Muscle layer of duodenum (tissue), 2 donors: ENCODE measurements at regions not wholly inside any gene's neighbourhood (a gene's known extent, or its start where the extent isn't known, plus 50 kb on each side); places are given as distances from the start of the nearest gene placed in this dataset.

Source experiments
- H3K27ac ChIP-seq: one replicate; pipeline ENCODE4 v1.7.0; 2013; ENCODE audit warnings: mild to moderate bottlenecking, low read length
- H3K27me3 ChIP-seq: one replicate; pipeline ENCODE4 v1.7.0; 2013; ENCODE audit warnings: low read depth, mild to moderate bottlenecking, control low read depth, low read length
- H3K36me3 ChIP-seq, 2 donors: one replicate each; pipeline ENCODE4 v1.7.0; 2013; ENCODE audit warnings: low read length in 2 of 2, control low read depth in 1 of 2, mild to moderate bottlenecking in 1 of 2; ENCODE audit not compliant: insufficient read depth in 2 of 2, control insufficient read depth in 1 of 2
- H3K4me1 ChIP-seq, 2 donors: one replicate each; pipeline ENCODE4 v1.7.0; 2013; ENCODE audit warnings: low read length in 2 of 2, mild to moderate bottlenecking in 2 of 2, control low read depth in 1 of 2, moderate library complexity in 1 of 2; ENCODE audit not compliant: insufficient read depth in 2 of 2, control insufficient read depth in 1 of 2
- H3K4me3 ChIP-seq, 2 donors: one replicate each; pipeline ENCODE4 v1.7.0; 2013; ENCODE audit warnings: low read length in 2 of 2, low read depth in 1 of 2, mild to moderate bottlenecking in 1 of 2
- H3K9me3 ChIP-seq, 2 donors: one replicate each; pipeline ENCODE4 v1.7.0; 2013; ENCODE audit warnings: low read length in 2 of 2, control low read depth in 1 of 2, mild to moderate bottlenecking in 1 of 2; ENCODE audit not compliant: control insufficient read depth in 1 of 2
- donor health status: healthy.

- Histone ChIP-seq H3K4me3 (no peak overlapping the region), H3K27ac (no peak overlapping the region), H3K36me3 (no peaks in the 10 kb centered on the region), H3K4me1 (peaks cover 0 to 12% of the 10 kb centered on the region in 2 donors), H3K27me3 (peaks cover 4% of the 10 kb centered on the region), H3K9me3 (peaks cover 3 to 5% of the 10 kb centered on the region in 2 donors)
These were observed 79.7 kb upstream of the GNG2 start for GRCh38 chr14:51780741-51781140.

GRCh38 chr14:51781381-51781780, 79.0 kb upstream of the GNG2 start:
- H3K36me3 ChIP-seq, result no peaks in the 10 kb centered on the region
- no peak overlapping the region for H3K4me3 ChIP-seq
- H3K4me1 ChIP-seq, result peaks cover 0 to 8% of the 10 kb centered on the region in 2 donors
- H3K27ac ChIP-seq, result no peak overlapping the region
- peaks cover 4% of the 10 kb centered on the region for H3K27me3 ChIP-seq
- peaks cover 8 to 11% of the 10 kb centered on the region in 2 donors for H3K9me3 ChIP-seq

GRCh38 chr14:51782435-51782834, 78.0 kb upstream of the GNG2 start:
- H3K36me3 ChIP-seq, result no peaks in the 10 kb centered on the region
- H3K27me3 ChIP-seq, result peaks cover 4% of the 10 kb centered on the region
- peaks cover 0 to 5% of the 10 kb centered on the region in 2 donors for H3K4me1 ChIP-seq
- H3K27ac ChIP-seq, result no peak overlapping the region
- peaks cover 12 to 13% of the 10 kb centered on the region in 2 donors for H3K9me3 ChIP-seq
- no peak overlapping the region for H3K4me3 ChIP-seq

GRCh38 chr14:51783765-51784164, 76.6 kb upstream of the GNG2 start:
- Histone ChIP-seq H3K4me1 (peaks cover 0 to 5% of the 10 kb centered on the region in 2 donors), H3K27me3 (peaks cover 4% of the 10 kb centered on the region), H3K27ac (no peak overlapping the region), H3K9me3 (peaks cover 12 to 13% of the 10 kb centered on the region in 2 donors), H3K36me3 (no peaks in the 10 kb centered on the region), H3K4me3 (no peak overlapping the region)

GRCh38 chr14:51784466-51784865, 75.9 kb upstream of the GNG2 start:
- H3K27me3 ChIP-seq, result peaks cover 4% of the 10 kb centered on the region
- H3K36me3 ChIP-seq, result no peaks in the 10 kb centered on the region
- H3K27ac ChIP-seq, result no peak overlapping the region

GRCh38 chr14:51786227-51786626, 74.2 kb upstream of the GNG2 start:
- H3K27me3 ChIP-seq, result peaks cover 4% of the 10 kb centered on the region
- no peaks in the 10 kb centered on the region for H3K36me3 ChIP-seq
- peaks cover 12 to 13% of the 10 kb centered on the region in 2 donors for H3K9me3 ChIP-seq
- no peak overlapping the region for H3K4me3 ChIP-seq
- no peak overlapping the region for H3K27ac ChIP-seq
- H3K4me1 ChIP-seq, result peaks cover 0 to 3% of the 10 kb centered on the region in 2 donors

More at GRCh38 chr14:51784466-51784865, 75.9 kb upstream of the GNG2 start:
- H3K4me1 ChIP-seq, result peaks cover 0 to 8% of the 10 kb centered on the region in 2 donors
- H3K4me3 ChIP-seq, result no peak overlapping the region
- H3K9me3 ChIP-seq, result peaks cover 12 to 13% of the 10 kb centered on the region in 2 donors

- Histone ChIP-seq H3K4me3 (no peak overlapping the region), H3K4me1 (peaks cover 0 to 7% of the 10 kb centered on the region in 2 donors), H3K36me3 (no peaks in the 10 kb centered on the region), H3K9me3 (peaks cover 12 to 13% of the 10 kb centered on the region in 2 donors), H3K27me3 (no peaks in the 10 kb centered on the region), H3K27ac (no peak overlapping the region)
These were observed 73.1 kb upstream of the GNG2 start for GRCh38 chr14:51787352-51787751.

- Histone ChIP-seq H3K36me3 (no peaks in the 10 kb centered on the region), H3K4me3 (no peak overlapping the region), H3K27ac (no peak overlapping the region), H3K4me1 (peaks cover 0 to 7% of the 10 kb centered on the region in 2 donors), H3K9me3 (peaks cover 12 to 13% of the 10 kb centered on the region in 2 donors), H3K27me3 (no peaks in the 10 kb centered on the region)
These were observed 71.3 kb upstream of the GNG2 start for GRCh38 chr14:51789114-51789513.

GRCh38 chr14:51789596-51789995, 70.8 kb upstream of the GNG2 start:
- no peaks in the 10 kb centered on the region for H3K36me3 ChIP-seq
- peaks cover 0 to 7% of the 10 kb centered on the region in 2 donors for H3K4me1 ChIP-seq
- H3K27ac ChIP-seq, result peak overlapping the region; percentile 16

GRCh38 chr14:51792809-51793208, 67.6 kb upstream of the GNG2 start:
- Histone ChIP-seq H3K27me3 (no peaks in the 10 kb centered on the region), H3K27ac (no peak overlapping the region), H3K4me1 (peaks cover 0 to 7% of the 10 kb centered on the region in 2 donors), H3K9me3 (no peaks in the 10 kb centered on the region), H3K36me3 (no peaks in the 10 kb centered on the region), H3K4me3 (no peak overlapping the region)

More at GRCh38 chr14:51789596-51789995, 70.8 kb upstream of the GNG2 start:
- H3K4me3 ChIP-seq, result no peak overlapping the region
- peaks cover 12 to 13% of the 10 kb centered on the region in 2 donors for H3K9me3 ChIP-seq
- H3K27me3 ChIP-seq, result no peaks in the 10 kb centered on the region

GRCh38 chr14:51805541-51805940, 54.9 kb upstream of the GNG2 start:
- Histone ChIP-seq H3K4me3 (no peak overlapping the region), H3K27ac (no peak overlapping the region), H3K4me1 (peaks cover 0 to 18% of the 10 kb centered on the region in 2 donors), H3K36me3 (no peaks in the 10 kb centered on the region), H3K27me3 (no peaks in the 10 kb centered on the region), H3K9me3 (no peaks in the 10 kb centered on the region)
